Endothelial cell of umbilical vein (primary cell): ENCODE measurements at regions not wholly inside any gene's neighbourhood (a gene's known extent, or its start where the extent isn't known, plus 50 kb on each side); places are given as distances from the start of the nearest gene placed in this dataset.

Experiments
- EZH2 ChIP-seq: IDR thresholded peaks from 2 replicates; pipeline ENCODE4 v1.6.1; 2012; ENCODE audit warnings: borderline replicate concordance, low read depth, mild to moderate bottlenecking, moderate library complexity, low read length, inconsistent platforms; ENCODE audit not compliant: severe bottlenecking
- JUN ChIP-seq: IDR thresholded peaks from 2 replicates; pipeline ENCODE4 v1.6.1; 2011; ENCODE audit warnings: borderline replicate concordance, low read depth; ENCODE audit not compliant: insufficient read length, insufficient read depth
- MAX ChIP-seq: IDR thresholded peaks from 2 replicates; pipeline ENCODE4 v1.6.1; 2011; ENCODE audit not compliant: insufficient read depth, insufficient read length
- POLR2A ChIP-seq: IDR thresholded peaks from 2 replicates; pipeline ENCODE4 v1.6.1; 2012; ENCODE audit warnings: low read depth, mild to moderate bottlenecking, control low read depth, low read length
- POLR2AphosphoS5 ChIP-seq: IDR thresholded peaks from 2 replicates; pipeline ENCODE4 v1.6.1; 2012; ENCODE audit warnings: low read depth, mild to moderate bottlenecking, control low read depth, low read length, moderate library complexity; ENCODE audit not compliant: insufficient read depth
- TF ChIP-seq, protein P1 (sequence below), 2 donors: IDR thresholded peaks; 1 replicate in 1 of 2; 2 replicates in 1 of 2; pipeline ENCODE4 v1.5.1; 2011; ENCODE audit warnings: low read length in 2 of 2, mild to moderate bottlenecking in 2 of 2, moderate library complexity in 2 of 2, control low read depth in 1 of 2, inconsistent platforms in 1 of 2, low read depth in 1 of 2; ENCODE audit not compliant: insufficient read depth in 1 of 2; ENCODE audit errors: extremely low read depth in 1 of 2

DNA sequence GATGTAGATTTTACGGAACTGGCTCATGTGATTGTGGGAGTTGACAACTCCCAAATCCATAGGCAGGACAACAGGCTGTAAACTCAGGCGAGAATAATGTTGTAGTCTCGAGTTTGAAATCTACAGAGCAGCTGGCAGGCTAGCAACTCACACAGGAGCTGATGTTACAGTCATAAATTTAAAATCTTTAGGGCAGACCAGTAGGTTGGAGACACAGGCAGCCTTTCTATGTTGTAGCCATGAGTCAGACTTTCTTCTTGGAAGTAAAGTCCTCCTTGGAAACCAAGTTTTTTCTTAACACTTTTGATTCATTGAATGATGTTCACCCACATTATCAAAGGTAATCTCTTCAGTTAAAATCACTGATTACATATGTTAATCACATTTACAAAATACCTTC is 89.1 kb upstream of the ALCAM start:
- TF ChIP-seq, protein P1, sequence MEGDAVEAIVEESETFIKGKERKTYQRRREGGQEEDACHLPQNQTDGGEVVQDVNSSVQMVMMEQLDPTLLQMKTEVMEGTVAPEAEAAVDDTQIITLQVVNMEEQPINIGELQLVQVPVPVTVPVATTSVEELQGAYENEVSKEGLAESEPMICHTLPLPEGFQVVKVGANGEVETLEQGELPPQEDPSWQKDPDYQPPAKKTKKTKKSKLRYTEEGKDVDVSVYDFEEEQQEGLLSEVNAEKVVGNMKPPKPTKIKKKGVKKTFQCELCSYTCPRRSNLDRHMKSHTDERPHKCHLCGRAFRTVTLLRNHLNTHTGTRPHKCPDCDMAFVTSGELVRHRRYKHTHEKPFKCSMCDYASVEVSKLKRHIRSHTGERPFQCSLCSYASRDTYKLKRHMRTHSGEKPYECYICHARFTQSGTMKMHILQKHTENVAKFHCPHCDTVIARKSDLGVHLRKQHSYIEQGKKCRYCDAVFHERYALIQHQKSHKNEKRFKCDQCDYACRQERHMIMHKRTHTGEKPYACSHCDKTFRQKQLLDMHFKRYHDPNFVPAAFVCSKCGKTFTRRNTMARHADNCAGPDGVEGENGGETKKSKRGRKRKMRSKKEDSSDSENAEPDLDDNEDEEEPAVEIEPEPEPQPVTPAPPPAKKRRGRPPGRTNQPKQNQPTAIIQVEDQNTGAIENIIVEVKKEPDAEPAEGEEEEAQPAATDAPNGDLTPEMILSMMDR (IDR thresholded peaks at IDR 0.05; ENCODE audit: extremely low read depth in 1 of 2, insufficient read depth in 1 of 2, low read depth in 1 of 2, low read length in 2 of 2) = no peak
- TF ChIP-seq JUN (no peak), POLR2A (no peak), MAX (no peak), EZH2 (no peak), POLR2AphosphoS5 (no peak)
